Lower lobe of right lung (tissue), 2 donors: ENCODE measurements at regions not wholly inside any gene's neighbourhood (a gene's known extent, or its start where the extent isn't known, plus 50 kb on each side); places are given as distances from the start of the nearest gene placed in this dataset.

Experiments
- ATAC-seq, 2 donors: fragments of 200-7000 bp; cut with Tn5 transposase; one replicate each; pipeline ENCODE4 v1.9.1; 2020 to 2022; ENCODE audit warnings: mild to moderate bottlenecking in 2 of 2, moderate library complexity in 2 of 2
- DNase-seq: peaks from one replicate; pipeline ENCODE4 v3.0.0-alpha.2; 2020
- H3K27ac ChIP-seq: fragments of 200-600 bp; one replicate; pipeline ENCODE4 v1.8.0; 2022
- H3K27me3 ChIP-seq: fragments of 200-600 bp; one replicate; pipeline ENCODE4 v1.8.0; 2022; ENCODE audit warnings: low read depth
- H3K36me3 ChIP-seq: fragments of 200-600 bp; one replicate; pipeline ENCODE4 v1.8.0; 2022; ENCODE audit warnings: mild to moderate bottlenecking
- H3K4me1 ChIP-seq: fragments of 200-600 bp; one replicate; pipeline ENCODE4 v1.8.0; 2022
- H3K4me3 ChIP-seq: fragments of 200-600 bp; one replicate; pipeline ENCODE4 v1.8.0; 2022; ENCODE audit warnings: mild to moderate bottlenecking
- H3K9me3 ChIP-seq: fragments of 200-600 bp; one replicate; pipeline ENCODE4 v1.8.0; 2022
- intact Hi-C: fragments of 100-400 bp; cut with DNase I; formaldehyde crosslinking; loops from one replicate; pipeline ENCODE4 v1.11.0; 2022
- TF ChIP-seq, protein P1 (sequence below): fragments of 200-600 bp; IDR thresholded peaks from one replicate; pipeline ENCODE4 v1.8.0; 2022; ENCODE audit warnings: antibody characterized with exemption, mild to moderate bottlenecking
- donor health status: DM: no; HTN: yes; CAD: no; lungs with severe emphysema.

DNA sequence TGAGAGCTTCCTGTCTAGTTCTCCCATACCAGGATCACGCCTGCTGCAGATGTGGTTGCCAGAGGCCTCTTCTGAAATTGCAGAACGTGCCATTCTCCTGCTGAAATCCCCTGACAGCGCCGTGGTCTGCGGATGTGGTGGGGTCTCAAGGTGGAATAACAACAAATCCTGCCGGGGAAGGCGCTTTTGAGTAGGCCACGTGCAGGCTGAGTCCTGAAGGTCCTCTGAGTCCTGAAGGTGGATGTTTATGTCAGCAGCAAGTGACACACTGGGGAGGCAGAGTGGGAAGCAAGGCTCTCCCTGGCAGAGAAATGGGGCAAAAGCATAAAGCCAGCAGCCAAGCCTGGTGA, 241.4 kb downstream of the MYCN start:
- ATAC-seq (no peak), DNase-seq (no peak)
- TF ChIP-seq, protein P1, sequence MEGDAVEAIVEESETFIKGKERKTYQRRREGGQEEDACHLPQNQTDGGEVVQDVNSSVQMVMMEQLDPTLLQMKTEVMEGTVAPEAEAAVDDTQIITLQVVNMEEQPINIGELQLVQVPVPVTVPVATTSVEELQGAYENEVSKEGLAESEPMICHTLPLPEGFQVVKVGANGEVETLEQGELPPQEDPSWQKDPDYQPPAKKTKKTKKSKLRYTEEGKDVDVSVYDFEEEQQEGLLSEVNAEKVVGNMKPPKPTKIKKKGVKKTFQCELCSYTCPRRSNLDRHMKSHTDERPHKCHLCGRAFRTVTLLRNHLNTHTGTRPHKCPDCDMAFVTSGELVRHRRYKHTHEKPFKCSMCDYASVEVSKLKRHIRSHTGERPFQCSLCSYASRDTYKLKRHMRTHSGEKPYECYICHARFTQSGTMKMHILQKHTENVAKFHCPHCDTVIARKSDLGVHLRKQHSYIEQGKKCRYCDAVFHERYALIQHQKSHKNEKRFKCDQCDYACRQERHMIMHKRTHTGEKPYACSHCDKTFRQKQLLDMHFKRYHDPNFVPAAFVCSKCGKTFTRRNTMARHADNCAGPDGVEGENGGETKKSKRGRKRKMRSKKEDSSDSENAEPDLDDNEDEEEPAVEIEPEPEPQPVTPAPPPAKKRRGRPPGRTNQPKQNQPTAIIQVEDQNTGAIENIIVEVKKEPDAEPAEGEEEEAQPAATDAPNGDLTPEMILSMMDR, result no peak
- Histone ChIP-seq H3K4me3 (no peak overlapping the region), H3K36me3 (no peaks in the 10 kb centered on the region), H3K4me1 (no peaks in the 10 kb centered on the region), H3K9me3 (no peaks in the 10 kb centered on the region), H3K27ac (no peak overlapping the region), H3K27me3 (peaks cover 3% of the 10 kb centered on the region)
- intact Hi-C loops, result no loop called here

- H3K9me3 ChIP-seq, result no peaks in the 10 kb centered on the region
- TF ChIP-seq, protein P1, result no peak
- no peaks in the 10 kb centered on the region for H3K36me3 ChIP-seq
- no peak overlapping the region for H3K27ac ChIP-seq
- intact Hi-C loops, result no loop called here
- H3K4me1 ChIP-seq, result no peaks in the 10 kb centered on the region
- no peak overlapping the region for H3K4me3 ChIP-seq
- ATAC-seq (no peak), DNase-seq (no peak)
- H3K27me3 ChIP-seq, result peaks cover 3% of the 10 kb centered on the region
Measured at GRCh38 chr2:16181062-16181740, 240.9 kb downstream of the MYCN start.

DNA sequence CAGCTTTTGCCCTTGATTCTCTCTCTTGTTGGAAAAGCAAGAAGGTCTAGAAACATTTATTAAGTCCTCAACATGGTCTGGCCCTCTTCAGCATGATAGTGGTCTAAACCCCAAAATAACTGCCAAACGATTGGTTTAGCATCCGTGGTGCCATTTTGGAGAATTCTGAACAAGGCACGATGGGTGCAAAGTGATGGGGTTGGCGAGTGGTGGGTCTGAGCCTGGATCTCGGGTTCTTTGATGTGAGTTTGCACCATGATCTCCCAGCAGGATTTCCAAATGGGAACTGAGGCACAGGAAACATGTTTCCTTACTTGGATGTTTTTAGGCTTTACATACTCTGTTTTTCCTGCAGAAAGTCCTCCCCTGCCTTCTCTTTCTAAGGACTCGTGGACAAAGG, 240.3 kb downstream of the MYCN start:
- Histone ChIP-seq H3K36me3 (no peaks in the 10 kb centered on the region), H3K9me3 (no peaks in the 10 kb centered on the region), H3K4me3 (no peak overlapping the region), H3K27me3 (peaks cover 3% of the 10 kb centered on the region), H3K4me1 (no peaks in the 10 kb centered on the region), H3K27ac (no peak overlapping the region)
- DNase-seq (no peak), ATAC-seq (no peak)
- intact Hi-C loops, result no loop called here
- TF ChIP-seq, protein P1, result no peak

- H3K4me3 ChIP-seq, result no peak overlapping the region
- H3K9me3 ChIP-seq, result no peaks in the 10 kb centered on the region
- intact Hi-C loops, result no loop called here
- H3K4me1 ChIP-seq, result no peaks in the 10 kb centered on the region
- H3K27me3 ChIP-seq, result peaks cover 3% of the 10 kb centered on the region
- H3K36me3 ChIP-seq, result no peaks in the 10 kb centered on the region
- ATAC-seq, result no peak
- no peak for DNase-seq
- no peak overlapping the region for H3K27ac ChIP-seq
- TF ChIP-seq, protein P1, result no peak
Measured at GRCh38 chr2:16179701-16180416, 239.5 kb downstream of the MYCN start.

GRCh38 chr2:16178551-16179130, 238.3 kb downstream of the MYCN start:
- H3K27me3 ChIP-seq, result peaks cover 3% of the 10 kb centered on the region
- H3K27ac ChIP-seq, result no peak overlapping the region
- H3K4me1 ChIP-seq, result no peaks in the 10 kb centered on the region
- no peaks in the 10 kb centered on the region for H3K36me3 ChIP-seq
- intact Hi-C loops, result no loop called here
- DNase-seq (no peak), ATAC-seq (no peak)
- no peak overlapping the region for H3K4me3 ChIP-seq
- TF ChIP-seq, protein P1, result no peak
- no peaks in the 10 kb centered on the region for H3K9me3 ChIP-seq
